GM13976 (cell line): ENCODE measurements at regions not wholly inside any gene's neighbourhood (a gene's known extent, or its start where the extent isn't known, plus 50 kb on each side); places are given as distances from the start of the nearest gene placed in this dataset.

Experiments used
- DNase-seq: peaks from one replicate; pipeline ENCODE4 v3.0.0; 2012; ENCODE audit warnings: low spot score
- CTCF ChIP-seq: IDR thresholded peaks from 2 replicates; pipeline ENCODE4 v1.5.1; 2012; ENCODE audit warnings: borderline replicate concordance, mild to moderate bottlenecking; ENCODE audit not compliant: insufficient read depth; ENCODE audit errors: extremely low read depth, missing control alignments, control extremely low read depth
- in situ Hi-C: fragments of 300-500 bp; cut with MboI; formaldehyde crosslinking; loops from one replicate; pipeline ENCODE4 v1.12.0; 2022; ENCODE audit warnings: low sequenced_read_pairs, mixed read lengths, inconsistent platforms; ENCODE audit not compliant: unreplicated experiment

- no peak for TF ChIP-seq CTCF
Measured at GRCh38 chr9:30410273-30410672, 1974.2 kb upstream of the ACO1 start.

GRCh38 chr9:30411571-30411970, 1972.9 kb upstream of the ACO1 start:
- DNase-seq: no peak
- in situ Hi-C loops: no loop called here

More at GRCh38 chr9:30410273-30410672, 1974.2 kb upstream of the ACO1 start:
- DNase-seq: no peak
- in situ Hi-C loops: no loop called here

GRCh38 chr9:30459156-30459555, 1925.3 kb upstream of the ACO1 start:
- in situ Hi-C loops: no loop called here
- no peak for TF ChIP-seq CTCF
- no peak for DNase-seq

More at GRCh38 chr9:30411571-30411970, 1972.9 kb upstream of the ACO1 start:
- TF ChIP-seq CTCF: no peak

GRCh38 chr9:30476826-30477225, 1907.6 kb upstream of the ACO1 start:
- no peak for TF ChIP-seq CTCF
- in situ Hi-C loops: no loop called here
- DNase-seq: no peak

GRCh38 chr9:30478684-30479083, 1905.8 kb upstream of the ACO1 start:
- in situ Hi-C loops: no loop called here
- DNase-seq: no peak

GRCh38 chr9:30482499-30482898, 1901.9 kb upstream of the ACO1 start:
- TF ChIP-seq CTCF: no peak
- in situ Hi-C loops: no loop called here
- DNase-seq: no peak

More at GRCh38 chr9:30478684-30479083, 1905.8 kb upstream of the ACO1 start:
- TF ChIP-seq CTCF: no peak

- TF ChIP-seq CTCF: no peak
- in situ Hi-C loops: no loop called here
- no peak for DNase-seq
Measured at GRCh38 chr9:30484690-30485089, 1899.8 kb upstream of the ACO1 start.
